Cerebellar cortex (tissue), 1 donor: ENCODE measurements at regions not wholly inside any gene's neighbourhood (a gene's known extent, or its start where the extent isn't known, plus 50 kb on each side); places are given as distances from the start of the nearest gene placed in this dataset.
"Not testable (repeated sequence)": the region's sequence is repeated elsewhere in the genome, so short reads cannot be mapped to it uniquely, and the experiment has no call there.

Experiments
- DNase-seq: peaks from one replicate; pipeline ENCODE4 v3.0.0-alpha.2; 2015; ENCODE audit warnings: low spot score

GRCh38 chr2:234861841-234862735, 89.7 kb upstream of the SH3BP4 start:
- DNase-seq, result peak; percentile 19

- DNase-seq, result not testable (repeated sequence)
Measured at GRCh38 chr2:234859330-234859872, 92.4 kb upstream of the SH3BP4 start.

GRCh38 chr2:234858790-234859329, 93.0 kb upstream of the SH3BP4 start:
- DNase-seq, result no peak

- no peak for DNase-seq
Measured at GRCh38 chr2:234858145-234858544, 93.7 kb upstream of the SH3BP4 start.

- DNase-seq, result no peak
Measured at GRCh38 chr2:234853729-234854128, 98.1 kb upstream of the SH3BP4 start.

- no peak for DNase-seq
Measured at GRCh38 chr2:234852941-234853340, 98.9 kb upstream of the SH3BP4 start.

GRCh38 chr2:234852035-234852434, 99.8 kb upstream of the SH3BP4 start:
- DNase-seq, result no peak

- DNase-seq, result no peak
Measured at GRCh38 chr2:234851451-234851850, 100.4 kb upstream of the SH3BP4 start.

- DNase-seq, result no peak
Measured at GRCh38 chr2:234850818-234851217, 101.0 kb upstream of the SH3BP4 start.

GRCh38 chr2:234849678-234850077, 102.1 kb upstream of the SH3BP4 start:
- DNase-seq, result no peak

GRCh38 chr2:234848578-234848977, 103.2 kb upstream of the SH3BP4 start:
- no peak for DNase-seq

- no peak for DNase-seq
Measured at GRCh38 chr2:234847639-234848038, 104.2 kb upstream of the SH3BP4 start.

- no peak for DNase-seq
Measured at GRCh38 chr2:234847364-234847635, 104.5 kb upstream of the SH3BP4 start.

GRCh38 chr2:234846599-234847363, 105.0 kb upstream of the SH3BP4 start:
- DNase-seq, result no peak

- no peak for DNase-seq
Measured at GRCh38 chr2:234845602-234846590, 105.9 kb upstream of the SH3BP4 start.

- DNase-seq, result no peak
Measured at GRCh38 chr2:234843411-234843810, 108.4 kb upstream of the SH3BP4 start.

- no peak for DNase-seq
Measured at GRCh38 chr2:234842753-234843152, 109.1 kb upstream of the SH3BP4 start.

GRCh38 chr2:234841321-234842015, 110.3 kb upstream of the SH3BP4 start:
- no peak for DNase-seq

- no peak for DNase-seq
Measured at GRCh38 chr2:234840336-234840735, 111.5 kb upstream of the SH3BP4 start.

GRCh38 chr2:234839285-234839684, 112.5 kb upstream of the SH3BP4 start:
- DNase-seq, result no peak

- DNase-seq, result no peak
Measured at GRCh38 chr2:234836271-234836670, 115.5 kb upstream of the SH3BP4 start.
